HepG2 (cell line): ENCODE measurements at regions not wholly inside any gene's neighbourhood (a gene's known extent, or its start where the extent isn't known, plus 50 kb on each side); places are given as distances from the start of the nearest gene placed in this dataset.

Experiments
- ATAC-seq: fragments of 200-7000 bp; cut with Tn5 transposase; 3 replicates; pipeline ENCODE4 v1.9.1; 2020; ENCODE audit warnings: mild to moderate bottlenecking, moderate library complexity
- BruUV-seq: library from RNA; stranded (reverse); fragments of 400-500 nt; replicated peaks from 2 replicates; lab custom pipeline; 2021; lab: Mats Ljungman, UMichigan
- CTCF ChIA-PET: fragments of 300-600 bp; formaldehyde crosslinking; extraction: SDS; loops from one replicate; lab custom pipeline; 2021; ENCODE audit warnings: low total read pairs, inconsistent platforms, low intra/inter-chr PET ratio; lab: Yijun Ruan, JAX
- POLR2A ChIA-PET: fragments of 350-600 bp; sonication (Branson Sonifier 250); formaldehyde crosslinking; loops from one replicate; lab custom pipeline; 2020; ENCODE audit warnings: antibody characterized with exemption, inconsistent platforms; lab: Yijun Ruan, JAX
- DNase-seq: peaks from one replicate; pipeline ENCODE4 v3.0.0-alpha.2; 2015; ENCODE audit warnings: low spot score
- FAIRE-seq: peaks from 3 replicates; lab custom pipeline; 2011; peaks lifted over from hg19 to GRCh38; lab: Jason Lieb, UNC
- H2AFZ ChIP-seq: one replicate; pipeline ENCODE4 v1.6.1; 2011; ENCODE audit warnings: low read length, inconsistent platforms
- H3K27ac ChIP-seq: fragments of 300-600 bp; 3 replicates; pipeline ENCODE4 v1.8.0; 2011; ENCODE audit warnings: mixed run types, mild to moderate bottlenecking, mixed read lengths, low read length, inconsistent platforms; ENCODE audit not compliant: insufficient read depth; ENCODE audit errors: extremely low read length
- H3K27me3 ChIP-seq, 2 experiments: fragments of 200-600 bp in 1 of 2; 2 replicates in 1 of 2; 3 replicates in 1 of 2; pipeline versions ENCODE4 v1.6.0 to v1.8.0; 2011; ENCODE audit warnings: low read length in 2 of 2, mild to moderate bottlenecking in 2 of 2, moderate library complexity in 2 of 2, inconsistent platforms in 1 of 2; ENCODE audit not compliant: insufficient read depth in 2 of 2, control insufficient read depth in 1 of 2
- H3K36me3 ChIP-seq, 2 experiments: fragments of 200-600 bp in 1 of 2; replicated peaks in 1 of 2; 2 replicates in 1 of 2; 3 replicates in 1 of 2; pipeline versions ENCODE4 v1.5.1 to v1.8.0; 2011; ENCODE audit warnings: low read length in 2 of 2, inconsistent platforms in 1 of 2; ENCODE audit not compliant: insufficient read depth in 2 of 2, control insufficient read depth in 1 of 2
- H3K4me1 ChIP-seq: 2 replicates; pipeline ENCODE4 v1.5.1; 2012; ENCODE audit warnings: low read length, inconsistent platforms; ENCODE audit not compliant: insufficient read depth
- H3K4me2 ChIP-seq: 2 replicates; pipeline ENCODE4 v1.6.0; 2011; ENCODE audit warnings: low read depth, low read length, inconsistent platforms
- H3K4me3 ChIP-seq, 3 experiments: fragments of 200-600 bp in 1 of 3; sonication (generic), shearing (Covaris generic) in 1 of 3; replicated peaks in 1 of 3; 2 replicates each; pipeline ENCODE4 v1.5.1; 2011 to 2016; ENCODE audit warnings: low read length in 3 of 3, inconsistent platforms in 2 of 3, low read depth in 2 of 3, mild to moderate bottlenecking in 2 of 3, control low read depth in 1 of 3, mixed read lengths in 1 of 3; ENCODE audit not compliant: insufficient read depth in 1 of 3
- H3K79me2 ChIP-seq: one replicate; pipeline ENCODE4 v1.6.1; 2011; ENCODE audit warnings: low read length, inconsistent platforms; ENCODE audit not compliant: insufficient read depth
- H3K9ac ChIP-seq: 2 replicates; pipeline ENCODE4 v1.6.0; 2011; ENCODE audit warnings: mild to moderate bottlenecking, low read depth, low read length, inconsistent platforms; ENCODE audit not compliant: insufficient read depth
- H3K9me3 ChIP-seq: 2 replicates; pipeline ENCODE4 v1.5.1; 2012; ENCODE audit warnings: mild to moderate bottlenecking, low read length
- H4K20me1 ChIP-seq: 2 replicates; pipeline ENCODE4 v1.6.0; 2011; ENCODE audit warnings: inconsistent platforms, mild to moderate bottlenecking, low read length, moderate library complexity; ENCODE audit not compliant: insufficient read depth
- IRF2 ChIP-seq: IDR thresholded peaks from 2 replicates; pipeline ENCODE4 v1.6.1; 2018; ENCODE audit warnings: missing genetic modification reagents, missing compliant biosample characterization
- SRSF9 ChIP-seq: fragments of 200-400 bp; formaldehyde crosslinking; IDR thresholded peaks from 2 replicates; pipeline ENCODE4 v1.6.1; 2018; ENCODE audit warnings: borderline replicate concordance, mild to moderate bottlenecking, low read depth, low read length; ENCODE audit not compliant: insufficient read depth, poor library complexity, severe bottlenecking
- ZNF747 ChIP-seq: sonication (generic); formaldehyde crosslinking; IDR thresholded peaks from 2 replicates; pipeline ENCODE4 v1.8.1; 2023; ENCODE audit warnings: missing genetic modification reagents, mild to moderate bottlenecking, borderline replicate concordance
- WGBS: methylation state at CpG from one replicate; pipeline ENCODE4 v1.1.6; 2017; ENCODE audit warnings: low lambda C conversion rate; 5-methylcytosine and 5-hydroxymethylcytosine counted together
- in situ Hi-C: cut with HindIII; loops from 2 replicates; pipeline ENCODE4 v1.10.0; 2017; ENCODE audit warnings: low pct_unique_long_range_greater_than_20kb; ENCODE audit not compliant: extremely low pct_ligation_motif_present
- intact Hi-C: fragments of 100-400 bp; cut with micrococcal nuclease; formaldehyde crosslinking; loops from one replicate; pipeline ENCODE4 v1.10.0; 2022; ENCODE audit not compliant: unreplicated experiment
- TF ChIP-seq, protein P1 (sequence below): sonication (generic); formaldehyde crosslinking; IDR thresholded peaks from 2 replicates; pipeline ENCODE4 v1.4.0; 2020; ENCODE audit warnings: missing genetic modification reagents
- TF ChIP-seq, protein P2 (sequence below): sonication (generic); formaldehyde crosslinking; IDR thresholded peaks from 2 replicates; pipeline ENCODE4 v1.5.0; 2020; ENCODE audit warnings: mild to moderate bottlenecking, missing genetic modification reagents
- TF ChIP-seq, protein P3 (sequence below): sonication (generic); formaldehyde crosslinking; IDR thresholded peaks from 2 replicates; pipeline ENCODE4 v1.4.0; 2020; ENCODE audit warnings: missing genetic modification reagents
- TF ChIP-seq, protein P4 (sequence below): sonication (generic); formaldehyde crosslinking; IDR thresholded peaks from 2 replicates; pipeline ENCODE4 v1.5.1; 2020; ENCODE audit warnings: mild to moderate bottlenecking, missing genetic modification reagents

DNA sequence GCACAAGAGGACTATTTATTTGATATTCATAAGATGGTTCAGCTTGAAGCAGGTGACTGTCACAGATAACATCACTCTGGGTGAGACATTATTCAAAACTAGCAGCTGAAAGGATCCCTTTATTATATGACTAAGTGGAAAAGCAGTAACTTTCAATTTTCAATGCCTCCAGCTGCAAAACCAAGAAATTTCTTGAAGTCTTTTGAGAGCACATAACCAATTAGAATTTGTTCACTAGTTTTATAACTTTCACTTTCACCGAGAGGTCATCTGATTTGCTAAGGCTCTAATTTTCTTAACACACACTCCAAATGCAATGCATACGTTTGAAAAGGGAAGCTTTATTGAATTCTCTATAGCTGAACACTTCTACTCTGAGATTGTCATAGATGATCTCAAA is 88.6 kb upstream of the KLF14 start:
- FAIRE-seq (no peak), DNase-seq (no peak), ATAC-seq (no peak)
- in situ Hi-C loops: no loop called here
- Histone ChIP-seq H3K79me2 (no peaks in the 10 kb centered on the region), H2AFZ (no peak overlapping the region), H3K4me2 (no peak overlapping the region), H3K9ac (no peak overlapping the region), H3K27me3 (no peaks in the 10 kb centered on the region), H3K4me1 (no peaks in the 10 kb centered on the region), H4K20me1 (no peaks in the 10 kb centered on the region), H3K27ac (no peak overlapping the region), H3K9me3 (peaks cover 10% of the 10 kb centered on the region), H3K36me3 (no peaks in the 10 kb centered on the region), H3K4me3 (no peak overlapping the region)
- no TSS peak for BruUV-seq
- ChIA-PET CTCF (no interaction called here), POLR2A (no interaction called here)
- intact Hi-C loops: no loop called here
- WGBS: 19% methylated on average over 2 of the region's 2 CpGs
- TF ChIP-seq, protein P1, sequence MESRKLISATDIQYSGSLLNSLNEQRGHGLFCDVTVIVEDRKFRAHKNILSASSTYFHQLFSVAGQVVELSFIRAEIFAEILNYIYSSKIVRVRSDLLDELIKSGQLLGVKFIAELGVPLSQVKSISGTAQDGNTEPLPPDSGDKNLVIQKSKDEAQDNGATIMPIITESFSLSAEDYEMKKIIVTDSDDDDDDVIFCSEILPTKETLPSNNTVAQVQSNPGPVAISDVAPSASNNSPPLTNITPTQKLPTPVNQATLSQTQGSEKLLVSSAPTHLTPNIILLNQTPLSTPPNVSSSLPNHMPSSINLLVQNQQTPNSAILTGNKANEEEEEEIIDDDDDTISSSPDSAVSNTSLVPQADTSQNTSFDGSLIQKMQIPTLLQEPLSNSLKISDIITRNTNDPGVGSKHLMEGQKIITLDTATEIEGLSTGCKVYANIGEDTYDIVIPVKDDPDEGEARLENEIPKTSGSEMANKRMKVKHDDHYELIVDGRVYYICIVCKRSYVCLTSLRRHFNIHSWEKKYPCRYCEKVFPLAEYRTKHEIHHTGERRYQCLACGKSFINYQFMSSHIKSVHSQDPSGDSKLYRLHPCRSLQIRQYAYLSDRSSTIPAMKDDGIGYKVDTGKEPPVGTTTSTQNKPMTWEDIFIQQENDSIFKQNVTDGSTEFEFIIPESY (CRISPR knock-in tag): no peak
- TF ChIP-seq IRF2 (CRISPR knock-in tag): no peak
- TF ChIP-seq, protein P2, sequence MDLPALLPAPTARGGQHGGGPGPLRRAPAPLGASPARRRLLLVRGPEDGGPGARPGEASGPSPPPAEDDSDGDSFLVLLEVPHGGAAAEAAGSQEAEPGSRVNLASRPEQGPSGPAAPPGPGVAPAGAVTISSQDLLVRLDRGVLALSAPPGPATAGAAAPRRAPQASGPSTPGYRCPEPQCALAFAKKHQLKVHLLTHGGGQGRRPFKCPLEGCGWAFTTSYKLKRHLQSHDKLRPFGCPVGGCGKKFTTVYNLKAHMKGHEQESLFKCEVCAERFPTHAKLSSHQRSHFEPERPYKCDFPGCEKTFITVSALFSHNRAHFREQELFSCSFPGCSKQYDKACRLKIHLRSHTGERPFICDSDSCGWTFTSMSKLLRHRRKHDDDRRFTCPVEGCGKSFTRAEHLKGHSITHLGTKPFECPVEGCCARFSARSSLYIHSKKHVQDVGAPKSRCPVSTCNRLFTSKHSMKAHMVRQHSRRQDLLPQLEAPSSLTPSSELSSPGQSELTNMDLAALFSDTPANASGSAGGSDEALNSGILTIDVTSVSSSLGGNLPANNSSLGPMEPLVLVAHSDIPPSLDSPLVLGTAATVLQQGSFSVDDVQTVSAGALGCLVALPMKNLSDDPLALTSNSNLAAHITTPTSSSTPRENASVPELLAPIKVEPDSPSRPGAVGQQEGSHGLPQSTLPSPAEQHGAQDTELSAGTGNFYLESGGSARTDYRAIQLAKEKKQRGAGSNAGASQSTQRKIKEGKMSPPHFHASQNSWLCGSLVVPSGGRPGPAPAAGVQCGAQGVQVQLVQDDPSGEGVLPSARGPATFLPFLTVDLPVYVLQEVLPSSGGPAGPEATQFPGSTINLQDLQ: no peak
- TF ChIP-seq, protein P3, sequence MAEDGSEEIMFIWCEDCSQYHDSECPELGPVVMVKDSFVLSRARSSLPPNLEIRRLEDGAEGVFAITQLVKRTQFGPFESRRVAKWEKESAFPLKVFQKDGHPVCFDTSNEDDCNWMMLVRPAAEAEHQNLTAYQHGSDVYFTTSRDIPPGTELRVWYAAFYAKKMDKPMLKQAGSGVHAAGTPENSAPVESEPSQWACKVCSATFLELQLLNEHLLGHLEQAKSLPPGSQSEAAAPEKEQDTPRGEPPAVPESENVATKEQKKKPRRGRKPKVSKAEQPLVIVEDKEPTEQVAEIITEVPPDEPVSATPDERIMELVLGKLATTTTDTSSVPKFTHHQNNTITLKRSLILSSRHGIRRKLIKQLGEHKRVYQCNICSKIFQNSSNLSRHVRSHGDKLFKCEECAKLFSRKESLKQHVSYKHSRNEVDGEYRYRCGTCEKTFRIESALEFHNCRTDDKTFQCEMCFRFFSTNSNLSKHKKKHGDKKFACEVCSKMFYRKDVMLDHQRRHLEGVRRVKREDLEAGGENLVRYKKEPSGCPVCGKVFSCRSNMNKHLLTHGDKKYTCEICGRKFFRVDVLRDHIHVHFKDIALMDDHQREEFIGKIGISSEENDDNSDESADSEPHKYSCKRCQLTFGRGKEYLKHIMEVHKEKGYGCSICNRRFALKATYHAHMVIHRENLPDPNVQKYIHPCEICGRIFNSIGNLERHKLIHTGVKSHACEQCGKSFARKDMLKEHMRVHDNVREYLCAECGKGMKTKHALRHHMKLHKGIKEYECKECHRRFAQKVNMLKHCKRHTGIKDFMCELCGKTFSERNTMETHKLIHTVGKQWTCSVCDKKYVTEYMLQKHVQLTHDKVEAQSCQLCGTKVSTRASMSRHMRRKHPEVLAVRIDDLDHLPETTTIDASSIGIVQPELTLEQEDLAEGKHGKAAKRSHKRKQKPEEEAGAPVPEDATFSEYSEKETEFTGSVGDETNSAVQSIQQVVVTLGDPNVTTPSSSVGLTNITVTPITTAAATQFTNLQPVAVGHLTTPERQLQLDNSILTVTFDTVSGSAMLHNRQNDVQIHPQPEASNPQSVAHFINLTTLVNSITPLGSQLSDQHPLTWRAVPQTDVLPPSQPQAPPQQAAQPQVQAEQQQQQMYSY (CRISPR knock-in tag): no peak
- TF ChIP-seq SRSF9: no peak
- TF ChIP-seq ZNF747 (CRISPR knock-in tag): no peak
- TF ChIP-seq, protein P4, sequence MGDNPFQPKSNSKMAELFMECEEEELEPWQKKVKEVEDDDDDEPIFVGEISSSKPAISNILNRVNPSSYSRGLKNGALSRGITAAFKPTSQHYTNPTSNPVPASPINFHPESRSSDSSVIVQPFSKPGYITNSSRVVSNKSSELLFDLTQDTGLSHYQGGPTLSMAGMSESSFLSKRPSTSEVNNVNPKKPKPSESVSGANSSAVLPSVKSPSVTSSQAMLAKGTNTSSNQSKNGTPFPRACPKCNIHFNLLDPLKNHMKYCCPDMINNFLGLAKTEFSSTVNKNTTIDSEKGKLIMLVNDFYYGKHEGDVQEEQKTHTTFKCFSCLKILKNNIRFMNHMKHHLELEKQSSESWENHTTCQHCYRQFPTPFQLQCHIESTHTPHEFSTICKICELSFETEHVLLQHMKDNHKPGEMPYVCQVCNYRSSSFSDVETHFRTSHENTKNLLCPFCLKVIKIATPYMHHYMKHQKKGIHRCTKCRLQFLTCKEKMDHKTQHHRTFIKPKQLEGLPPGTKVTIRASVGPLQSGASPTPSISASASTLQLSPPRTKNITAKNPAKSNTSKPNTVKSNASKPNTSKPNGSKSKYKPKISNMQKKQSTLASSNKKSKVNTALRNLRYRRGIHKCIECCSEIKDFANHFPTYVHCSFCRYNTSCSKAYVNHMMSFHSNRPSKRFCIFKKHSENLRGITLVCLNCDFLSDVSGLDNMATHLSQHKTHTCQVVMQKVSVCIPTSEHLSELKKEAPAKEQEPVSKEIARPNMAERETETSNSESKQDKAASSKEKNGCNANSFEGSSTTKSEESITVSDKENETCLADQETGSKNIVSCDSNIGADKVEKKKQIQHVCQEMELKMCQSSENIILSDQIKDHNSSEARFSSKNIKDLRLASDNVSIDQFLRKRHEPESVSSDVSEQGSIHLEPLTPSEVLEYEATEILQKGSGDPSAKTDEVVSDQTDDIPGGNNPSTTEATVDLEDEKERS: no peak
